ENCODE measurements at regions not wholly inside any gene's neighbourhood (a gene's known extent, or its start where the extent isn't known, plus 50 kb on each side); places are given as distances from the start of the nearest gene placed in this dataset.

GRCh38 chr10:36030516-36030915 lies 388.4 kb upstream of the FZD8 start:
- Histone ChIP-seq H3K4ac (ENCODE audit: low read depth, low read length) (no peak overlapping the region), H3K4me1 (ENCODE audit: control insufficient read depth, insufficient read depth, low read length) (no peaks in the 10 kb centered on the region), H3K9me3 (ENCODE audit: control insufficient read depth, insufficient read depth, low read length) (no peaks in the 10 kb centered on the region), H3K27ac (ENCODE audit: insufficient read depth, low read length) (no peak overlapping the region), H3K56ac (ENCODE audit: extremely low read depth, insufficient read depth, low read length) (no peak overlapping the region), H2BK5ac (ENCODE audit: low read depth, low read length, poor library complexity, severe bottlenecking) (no peak overlapping the region), H3K9ac (ENCODE audit: low read depth, low read length) (no peak overlapping the region), H3K36me3 (ENCODE audit: control insufficient read depth, insufficient read depth, low read length) (no peaks in the 10 kb centered on the region), H3K23ac (ENCODE audit: low read depth, low read length) (no peak overlapping the region), H3K9me1 (ENCODE audit: insufficient read depth, low read length) (no peaks in the 10 kb centered on the region), H4K5ac (ENCODE audit: low read depth, low read length) (no peak overlapping the region), H2AFZ (replicated peaks; ENCODE audit: low read length, poor library complexity) (no peak overlapping the region), H2AK9ac (replicated peaks; ENCODE audit: low read depth, low read length, poor library complexity) (no peak overlapping the region), H3K4me3 (ENCODE audit: insufficient read depth, low read depth, low read length) (no peak overlapping the region), H3K27me3 (ENCODE audit: control insufficient read depth, insufficient read depth, low read length) (peaks cover 4% of the 10 kb centered on the region), H2BK120ac (ENCODE audit: low read depth, low read length) (no peak overlapping the region), H3K79me1 (ENCODE audit: low read depth in 1 of 2, low read length in 2 of 2) (no peaks in the 10 kb centered on the region), H4K20me1 (ENCODE audit: insufficient read depth, low read length) (no peaks in the 10 kb centered on the region), H2BK15ac (ENCODE audit: low read depth, low read length) (no peak overlapping the region), H4K8ac (ENCODE audit: low read depth in 2 of 2, low read length in 2 of 2) (no peak overlapping the region), H3K14ac (replicated peaks; ENCODE audit: low read depth, low read length) (no peak overlapping the region), H3K4me2 (ENCODE audit: low read depth, low read length) (no peak overlapping the region), H3K18ac (ENCODE audit: low read depth, low read length) (no peak overlapping the region), H2AK5ac (ENCODE audit: low read depth, low read length) (no peak overlapping the region), H4K91ac (ENCODE audit: insufficient read depth, low read depth, low read length) (no peak overlapping the region), H2BK20ac (ENCODE audit: low read depth, low read length) (no peak overlapping the region)
- dilution Hi-C loops (cut with HindIII; ENCODE audit: low sequenced_read_pairs, unreplicated experiment) (no loop called here), intact Hi-C loops (cut with micrococcal nuclease) (no loop called here), in situ Hi-C loops (cut with MboI; ENCODE audit: low sequenced_read_pairs) (no loop called here)
- TF ChIP-seq, protein P1, sequence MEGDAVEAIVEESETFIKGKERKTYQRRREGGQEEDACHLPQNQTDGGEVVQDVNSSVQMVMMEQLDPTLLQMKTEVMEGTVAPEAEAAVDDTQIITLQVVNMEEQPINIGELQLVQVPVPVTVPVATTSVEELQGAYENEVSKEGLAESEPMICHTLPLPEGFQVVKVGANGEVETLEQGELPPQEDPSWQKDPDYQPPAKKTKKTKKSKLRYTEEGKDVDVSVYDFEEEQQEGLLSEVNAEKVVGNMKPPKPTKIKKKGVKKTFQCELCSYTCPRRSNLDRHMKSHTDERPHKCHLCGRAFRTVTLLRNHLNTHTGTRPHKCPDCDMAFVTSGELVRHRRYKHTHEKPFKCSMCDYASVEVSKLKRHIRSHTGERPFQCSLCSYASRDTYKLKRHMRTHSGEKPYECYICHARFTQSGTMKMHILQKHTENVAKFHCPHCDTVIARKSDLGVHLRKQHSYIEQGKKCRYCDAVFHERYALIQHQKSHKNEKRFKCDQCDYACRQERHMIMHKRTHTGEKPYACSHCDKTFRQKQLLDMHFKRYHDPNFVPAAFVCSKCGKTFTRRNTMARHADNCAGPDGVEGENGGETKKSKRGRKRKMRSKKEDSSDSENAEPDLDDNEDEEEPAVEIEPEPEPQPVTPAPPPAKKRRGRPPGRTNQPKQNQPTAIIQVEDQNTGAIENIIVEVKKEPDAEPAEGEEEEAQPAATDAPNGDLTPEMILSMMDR (conservative IDR thresholded peaks at IDR 0.05; ENCODE audit: low read depth, low read length), result no peak
- TF ChIP-seq RFX5 (IDR thresholded peaks at IDR 0.05; ENCODE audit: low read depth, low read length), result no peak
- no peak for TF ChIP-seq RCOR1 (IDR thresholded peaks at IDR 0.05; ENCODE audit: insufficient replicate concordance, low read length)
- TF ChIP-seq, protein P2, sequence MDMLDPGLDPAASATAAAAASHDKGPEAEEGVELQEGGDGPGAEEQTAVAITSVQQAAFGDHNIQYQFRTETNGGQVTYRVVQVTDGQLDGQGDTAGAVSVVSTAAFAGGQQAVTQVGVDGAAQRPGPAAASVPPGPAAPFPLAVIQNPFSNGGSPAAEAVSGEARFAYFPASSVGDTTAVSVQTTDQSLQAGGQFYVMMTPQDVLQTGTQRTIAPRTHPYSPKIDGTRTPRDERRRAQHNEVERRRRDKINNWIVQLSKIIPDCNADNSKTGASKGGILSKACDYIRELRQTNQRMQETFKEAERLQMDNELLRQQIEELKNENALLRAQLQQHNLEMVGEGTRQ (IDR thresholded peaks at IDR 0.05; ENCODE audit: low read depth, low read length), result no peak
- TF ChIP-seq POLR2A (IDR thresholded peaks at IDR 0.05; ENCODE audit: low read depth, low read length), result no peak
- no peak for TF ChIP-seq MXI1 (IDR thresholded peaks at IDR 0.05; ENCODE audit: borderline replicate concordance, low read depth, low read length)
- no peak for TF ChIP-seq ELK1 (IDR thresholded peaks at IDR 0.05; ENCODE audit: borderline replicate concordance, low read depth, low read length)
- TF ChIP-seq MAZ (IDR thresholded peaks at IDR 0.05; ENCODE audit: borderline replicate concordance, low read depth, low read length), result no peak
- TF ChIP-seq MAFK (IDR thresholded peaks at IDR 0.05; ENCODE audit: low read depth, low read length), result no peak
- no peak for TF ChIP-seq CHD1 (IDR thresholded peaks at IDR 0.05; ENCODE audit: low read depth, low read length)
- TF ChIP-seq BHLHE40 (IDR thresholded peaks at IDR 0.05; ENCODE audit: low read depth, low read length), result no peak
- TF ChIP-seq NFE2L2 (IDR thresholded peaks at IDR 0.05; ENCODE audit: low read depth, low read length), result no peak
- no peak for TF ChIP-seq RAD21 (IDR thresholded peaks at IDR 0.05; ENCODE audit: low read length)
- TF ChIP-seq FOS (IDR thresholded peaks at IDR 0.05; ENCODE audit: low read depth, low read length), result no peak
- TF ChIP-seq SMC3 (IDR thresholded peaks at IDR 0.05; ENCODE audit: low read depth, low read length), result no peak
- BruUV-seq (replicated peaks), result no TSS peak
- ChIA-PET POLR2A (ENCODE audit: unreplicated experiment) (no interaction called here), CTCF (no interaction called here)
- DNase-seq, result no peak
- ATAC-seq (ENCODE audit: low read depth), result no peak
- no CpG with 5 or more reads among the region's 3 CpGs for WGBS, 2 experiments (ENCODE audit: extremely low coverage in 2 of 2, insufficient read length in 1 of 2)

Measured in IMR-90 (cell line).